Astrocyte (in vitro differentiated cells and primary cell): ENCODE measurements at regions not wholly inside any gene's neighbourhood (a gene's known extent, or its start where the extent isn't known, plus 50 kb on each side); places are given as distances from the start of the nearest gene placed in this dataset.

Experiments used
- DNase-seq: peaks from one replicate; pipeline ENCODE4 v3.0.0-alpha.2; 2010; ENCODE audit warnings: low read depth
- FAIRE-seq: peaks from 2 replicates; lab custom pipeline; 2011; peaks lifted over from hg19 to GRCh38; lab: Jason Lieb, UNC
- H2AFZ ChIP-seq: 2 replicates; pipeline ENCODE4 v1.6.0; 2012; ENCODE audit warnings: low read depth, low read length, inconsistent platforms
- H3K27ac ChIP-seq: 2 replicates; pipeline ENCODE4 v1.5.1; 2011; ENCODE audit warnings: low read depth, low read length, inconsistent platforms
- H3K27me3 ChIP-seq: 2 replicates; pipeline ENCODE4 v1.6.0; 2011; ENCODE audit warnings: low read length, inconsistent platforms; ENCODE audit not compliant: insufficient read depth
- H3K36me3 ChIP-seq: 2 replicates; pipeline ENCODE4 v1.5.1; 2011; ENCODE audit warnings: low read length, inconsistent platforms; ENCODE audit not compliant: insufficient read depth
- H3K4me1 ChIP-seq: 2 replicates; pipeline ENCODE4 v1.5.1; 2011; ENCODE audit warnings: low read length, inconsistent platforms; ENCODE audit not compliant: insufficient read depth
- H3K4me2 ChIP-seq: 2 replicates; pipeline ENCODE4 v1.6.0; 2012; ENCODE audit warnings: low read length, inconsistent platforms
- H3K4me3 ChIP-seq: 2 replicates; pipeline ENCODE4 v1.5.1; 2011; ENCODE audit warnings: low read depth, mild to moderate bottlenecking, low read length, inconsistent platforms; ENCODE audit not compliant: insufficient read depth
- H3K79me2 ChIP-seq: 2 replicates; pipeline ENCODE4 v1.6.0; 2012; ENCODE audit warnings: mild to moderate bottlenecking, low read length, inconsistent platforms; ENCODE audit not compliant: insufficient read depth
- H3K9ac ChIP-seq: 2 replicates; pipeline ENCODE4 v1.6.0; 2012; ENCODE audit warnings: mild to moderate bottlenecking, low read length, inconsistent platforms
- H3K9me3 ChIP-seq: 2 replicates; pipeline ENCODE4 v1.5.1; 2012; ENCODE audit warnings: low read depth, mild to moderate bottlenecking, low read length, inconsistent platforms; ENCODE audit not compliant: insufficient read depth
- H4K20me1 ChIP-seq: 2 replicates; pipeline ENCODE4 v1.6.0; 2012; ENCODE audit warnings: low read length, inconsistent platforms; ENCODE audit not compliant: insufficient read depth
- H3K27ac Mint-ChIP-seq: one replicate; pipeline ENCODE4 v1.8.0; 2021; ENCODE audit warnings: mild to moderate bottlenecking, mixed read lengths; ENCODE audit not compliant: unreplicated experiment
- H3K27me3 Mint-ChIP-seq: one replicate; pipeline ENCODE4 v1.8.0; 2021; ENCODE audit warnings: low read depth, mixed read lengths; ENCODE audit not compliant: unreplicated experiment
- H3K36me3 Mint-ChIP-seq: one replicate; pipeline ENCODE4 v1.8.0; 2021; ENCODE audit warnings: low read depth, mixed read lengths; ENCODE audit not compliant: unreplicated experiment
- H3K4me1 Mint-ChIP-seq: one replicate; pipeline ENCODE4 v1.8.0; 2021; ENCODE audit warnings: low read depth, mixed read lengths; ENCODE audit not compliant: unreplicated experiment
- H3K4me3 Mint-ChIP-seq: one replicate; pipeline ENCODE4 v1.8.0; 2021; ENCODE audit warnings: mild to moderate bottlenecking, moderate library complexity, mixed read lengths; ENCODE audit not compliant: unreplicated experiment
- H3K9me3 Mint-ChIP-seq: one replicate; pipeline ENCODE4 v1.8.0; 2021; ENCODE audit warnings: mild to moderate bottlenecking, mixed read lengths; ENCODE audit not compliant: unreplicated experiment
- CTCF ChIP-seq: IDR thresholded peaks from 2 replicates; pipeline ENCODE4 v1.5.1; 2011; ENCODE audit warnings: low read depth, mild to moderate bottlenecking, inconsistent platforms, low read length, moderate library complexity; ENCODE audit not compliant: insufficient read depth
- EZH2 ChIP-seq: IDR thresholded peaks from 2 replicates; pipeline ENCODE4 v1.6.1; 2012; ENCODE audit warnings: mild to moderate bottlenecking, low read length, inconsistent platforms; ENCODE audit not compliant: insufficient read depth

GRCh38 chr13:34764246-34764645 lies 177.8 kb upstream of the NBEA start:
- FAIRE-seq: no peak
- H3K36me3 Mint-ChIP-seq: no peaks in the 10 kb centered on the region
- no peak overlapping the region for H3K27ac ChIP-seq
- no peak overlapping the region for H3K9ac ChIP-seq
- H3K4me1 ChIP-seq: no peaks in the 10 kb centered on the region
- DNase-seq: no peak
- H3K9me3 Mint-ChIP-seq: peaks cover 3% of the 10 kb centered on the region
- no peak overlapping the region for H2AFZ ChIP-seq
- H3K79me2 ChIP-seq: no peaks in the 10 kb centered on the region
- H3K4me3 Mint-ChIP-seq: no peak overlapping the region
- H3K4me2 ChIP-seq: no peak overlapping the region
- H3K4me3 ChIP-seq: no peak overlapping the region
- no peak overlapping the region for H3K27ac Mint-ChIP-seq
- H3K4me1 Mint-ChIP-seq: no peaks in the 10 kb centered on the region
- no peaks in the 10 kb centered on the region for H3K27me3 ChIP-seq
- H3K36me3 ChIP-seq: no peaks in the 10 kb centered on the region
- no peaks in the 10 kb centered on the region for H3K27me3 Mint-ChIP-seq
- TF ChIP-seq EZH2 (no peak), CTCF (no peak)
- no peaks in the 10 kb centered on the region for H3K9me3 ChIP-seq
- no peaks in the 10 kb centered on the region for H4K20me1 ChIP-seq

- DNase-seq (no peak), FAIRE-seq (no peak)
- Histone ChIP-seq H3K4me1 (no peaks in the 10 kb centered on the region), H3K36me3 (no peaks in the 10 kb centered on the region), H3K4me3 (no peak overlapping the region), H3K27ac (no peak overlapping the region), H2AFZ (no peak overlapping the region), H3K4me2 (no peak overlapping the region), H3K27me3 (no peaks in the 10 kb centered on the region), H3K9me3 (no peaks in the 10 kb centered on the region), H3K9ac (no peak overlapping the region), H4K20me1 (no peaks in the 10 kb centered on the region), H3K79me2 (no peaks in the 10 kb centered on the region)
- H3K27ac Mint-ChIP-seq: no peak overlapping the region
- no peaks in the 10 kb centered on the region for H3K27me3 Mint-ChIP-seq
- H3K4me1 Mint-ChIP-seq: no peaks in the 10 kb centered on the region
- H3K36me3 Mint-ChIP-seq: no peaks in the 10 kb centered on the region
- H3K9me3 Mint-ChIP-seq: peaks cover 3% of the 10 kb centered on the region
- no peak overlapping the region for H3K4me3 Mint-ChIP-seq
- no peak for TF ChIP-seq EZH2
Observed at GRCh38 chr13:34765446-34766180, 176.5 kb upstream of the NBEA start.

DNA sequence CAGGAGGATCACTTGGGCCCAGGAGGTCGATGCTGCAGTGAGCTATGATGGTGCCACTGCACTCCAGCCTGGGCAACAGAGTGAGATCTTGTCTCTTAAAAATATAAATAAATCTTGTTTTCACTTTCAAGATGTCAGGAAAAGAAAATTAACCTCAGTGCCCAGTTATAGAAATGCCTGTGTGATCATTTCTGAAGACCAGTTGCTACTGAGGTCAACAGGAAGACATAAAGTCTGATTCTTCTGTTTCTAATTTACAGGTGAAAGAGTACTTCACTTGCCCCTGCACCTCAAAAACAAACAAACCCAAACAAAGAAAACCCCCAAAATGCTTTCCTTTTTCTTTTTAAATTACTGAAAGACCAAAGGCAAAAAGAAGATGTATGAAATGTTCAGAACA lies 174.3 kb upstream of the NBEA start:
- H3K4me3 ChIP-seq: no peak overlapping the region
- H4K20me1 ChIP-seq: no peaks in the 10 kb centered on the region
- no peak overlapping the region for H3K4me3 Mint-ChIP-seq
- H3K4me2 ChIP-seq: no peak overlapping the region
- H3K36me3 Mint-ChIP-seq: no peaks in the 10 kb centered on the region
- no peaks in the 10 kb centered on the region for H3K4me1 Mint-ChIP-seq
- H3K27me3 ChIP-seq: no peaks in the 10 kb centered on the region
- H3K9me3 ChIP-seq: no peaks in the 10 kb centered on the region
- no peaks in the 10 kb centered on the region for H3K36me3 ChIP-seq
- no peak for FAIRE-seq
- no peak overlapping the region for H3K9ac ChIP-seq
- H3K27ac Mint-ChIP-seq: no peak overlapping the region
- peaks cover 3% of the 10 kb centered on the region for H3K9me3 Mint-ChIP-seq
- H3K4me1 ChIP-seq: no peaks in the 10 kb centered on the region
- H3K27ac ChIP-seq: no peak overlapping the region
- DNase-seq: no peak
- TF ChIP-seq CTCF: no peak
- TF ChIP-seq EZH2: no peak
- no peaks in the 10 kb centered on the region for H3K79me2 ChIP-seq
- H3K27me3 Mint-ChIP-seq: no peaks in the 10 kb centered on the region
- no peak overlapping the region for H2AFZ ChIP-seq
